Activated naive CD4-positive, alpha-beta T cell treated with anti-CD3 and anti-CD28 coated beads, Interleukin-2, amount 50 U/mL, for 24 hours (primary cell): ENCODE measurements at regions not wholly inside any gene's neighbourhood (a gene's known extent, or its start where the extent isn't known, plus 50 kb on each side); places are given as distances from the start of the nearest gene placed in this dataset.

ENCODE experiments used
- H3K27ac Mint-ChIP-seq: one replicate; pipeline ENCODE4 v1.8.0; 2021; ENCODE audit warnings: mild to moderate bottlenecking, mixed read lengths
- H3K27me3 Mint-ChIP-seq: one replicate; pipeline ENCODE4 v1.8.0; 2021; ENCODE audit warnings: mixed read lengths
- H3K36me3 Mint-ChIP-seq: one replicate; pipeline ENCODE4 v1.8.0; 2021; ENCODE audit warnings: mixed read lengths
- H3K4me1 Mint-ChIP-seq: one replicate; pipeline ENCODE4 v1.8.0; 2021; ENCODE audit warnings: mixed read lengths
- H3K4me3 Mint-ChIP-seq: one replicate; pipeline ENCODE4 v1.8.0; 2021; ENCODE audit warnings: mild to moderate bottlenecking, mixed read lengths
- H3K9me3 Mint-ChIP-seq: one replicate; pipeline ENCODE4 v1.8.0; 2021; ENCODE audit warnings: mixed read lengths

GRCh38 chr20:23286346-23286745, 64.2 kb upstream of the NXT1 start:
- no peaks in the 10 kb centered on the region for H3K9me3 Mint-ChIP-seq
- H3K4me1 Mint-ChIP-seq = no peaks in the 10 kb centered on the region
- no peak overlapping the region for H3K4me3 Mint-ChIP-seq
- H3K36me3 Mint-ChIP-seq = no peaks in the 10 kb centered on the region
- H3K27me3 Mint-ChIP-seq = peaks cover 8% of the 10 kb centered on the region
- no peak overlapping the region for H3K27ac Mint-ChIP-seq

GRCh38 chr20:23285536-23285935, 65.1 kb upstream of the NXT1 start:
- no peak overlapping the region for H3K27ac Mint-ChIP-seq
- H3K27me3 Mint-ChIP-seq = peaks cover 8% of the 10 kb centered on the region
- no peaks in the 10 kb centered on the region for H3K9me3 Mint-ChIP-seq
- H3K4me3 Mint-ChIP-seq = no peak overlapping the region
- H3K36me3 Mint-ChIP-seq = no peaks in the 10 kb centered on the region
- H3K4me1 Mint-ChIP-seq = no peaks in the 10 kb centered on the region

DNA sequence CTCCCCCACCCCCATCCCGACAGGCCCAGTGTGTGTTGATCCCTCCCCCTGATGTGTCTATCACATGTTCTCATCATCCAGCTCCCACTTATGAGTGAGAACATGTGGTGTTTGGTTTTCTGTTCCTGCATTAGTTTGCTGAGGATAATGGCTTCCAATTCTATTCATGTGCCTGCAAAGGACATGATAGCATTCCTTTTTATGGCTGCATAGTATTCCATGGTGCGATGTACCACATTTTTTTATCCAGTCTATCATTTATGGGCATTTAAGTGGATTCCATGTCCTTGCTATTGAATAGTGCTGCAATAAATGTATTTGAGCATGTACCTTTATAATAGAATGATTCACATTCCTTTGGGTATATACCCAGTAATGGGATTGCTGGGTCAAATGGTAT, 66.6 kb upstream of the NXT1 start:
- Mint-ChIP-seq H3K27me3 (peaks cover 7% of the 10 kb centered on the region), H3K36me3 (no peaks in the 10 kb centered on the region), H3K4me3 (no peak overlapping the region), H3K4me1 (no peaks in the 10 kb centered on the region), H3K27ac (no peak overlapping the region), H3K9me3 (no peaks in the 10 kb centered on the region)

- Mint-ChIP-seq H3K27ac (no peak overlapping the region), H3K27me3 (peaks cover 7% of the 10 kb centered on the region), H3K4me1 (no peaks in the 10 kb centered on the region), H3K36me3 (no peaks in the 10 kb centered on the region), H3K4me3 (no peak overlapping the region), H3K9me3 (no peaks in the 10 kb centered on the region)
These were observed 67.3 kb upstream of the NXT1 start for GRCh38 chr20:23283096-23283850.

DNA sequence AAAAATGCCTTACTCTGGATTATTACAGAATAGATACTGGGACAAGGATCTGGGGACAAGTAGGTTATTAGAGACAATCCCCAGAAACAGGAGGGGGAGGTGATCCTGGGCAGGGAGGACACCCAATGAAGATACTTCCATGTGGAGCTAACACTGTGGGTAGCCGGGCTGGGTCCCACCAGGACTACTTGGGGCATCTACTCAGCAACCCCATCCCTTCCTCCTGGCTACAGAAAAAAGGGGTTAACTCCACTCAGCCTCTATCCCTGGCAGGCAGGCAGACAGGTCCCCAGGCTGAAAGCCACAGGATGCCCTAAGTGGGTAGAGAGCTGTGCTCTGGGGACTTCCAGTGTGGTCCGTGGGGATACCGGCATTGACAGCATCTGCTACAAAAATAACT, 68.0 kb upstream of the NXT1 start:
- H3K27me3 Mint-ChIP-seq = peaks cover 7% of the 10 kb centered on the region
- no peaks in the 10 kb centered on the region for H3K36me3 Mint-ChIP-seq
- no peak overlapping the region for H3K27ac Mint-ChIP-seq
- H3K4me3 Mint-ChIP-seq = no peak overlapping the region
- no peaks in the 10 kb centered on the region for H3K9me3 Mint-ChIP-seq
- H3K4me1 Mint-ChIP-seq = no peaks in the 10 kb centered on the region

DNA sequence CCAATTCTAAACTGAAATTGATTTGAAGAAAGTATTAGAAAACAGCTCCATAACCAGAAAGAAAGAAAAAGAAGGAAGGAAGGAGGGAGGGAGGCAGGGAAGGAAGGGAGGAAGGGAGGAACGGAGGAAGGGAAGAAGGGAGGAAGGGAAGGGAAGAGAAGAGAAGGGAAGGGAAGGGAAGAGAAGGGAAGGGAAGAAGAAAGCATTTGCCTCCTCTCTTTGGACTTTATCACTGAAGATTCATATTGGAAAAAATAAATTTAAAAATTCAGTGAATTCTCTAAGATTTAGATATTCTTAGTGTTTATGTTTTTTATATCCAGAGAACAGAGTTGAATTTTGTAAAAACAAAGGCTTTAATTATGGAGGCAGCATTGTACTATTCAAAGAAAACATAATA, 68.5 kb upstream of the NXT1 start:
- no peaks in the 10 kb centered on the region for H3K36me3 Mint-ChIP-seq
- no peaks in the 10 kb centered on the region for H3K9me3 Mint-ChIP-seq
- peaks cover 7% of the 10 kb centered on the region for H3K27me3 Mint-ChIP-seq
- no peaks in the 10 kb centered on the region for H3K4me1 Mint-ChIP-seq
- no peak overlapping the region for H3K4me3 Mint-ChIP-seq
- no peak overlapping the region for H3K27ac Mint-ChIP-seq

GRCh38 chr20:23279836-23280235, 70.8 kb upstream of the NXT1 start:
- H3K27me3 Mint-ChIP-seq = peaks cover 1% of the 10 kb centered on the region
- H3K4me1 Mint-ChIP-seq = no peaks in the 10 kb centered on the region
- H3K9me3 Mint-ChIP-seq = no peaks in the 10 kb centered on the region
- H3K27ac Mint-ChIP-seq = no peak overlapping the region
- H3K4me3 Mint-ChIP-seq = no peak overlapping the region
- no peaks in the 10 kb centered on the region for H3K36me3 Mint-ChIP-seq

DNA sequence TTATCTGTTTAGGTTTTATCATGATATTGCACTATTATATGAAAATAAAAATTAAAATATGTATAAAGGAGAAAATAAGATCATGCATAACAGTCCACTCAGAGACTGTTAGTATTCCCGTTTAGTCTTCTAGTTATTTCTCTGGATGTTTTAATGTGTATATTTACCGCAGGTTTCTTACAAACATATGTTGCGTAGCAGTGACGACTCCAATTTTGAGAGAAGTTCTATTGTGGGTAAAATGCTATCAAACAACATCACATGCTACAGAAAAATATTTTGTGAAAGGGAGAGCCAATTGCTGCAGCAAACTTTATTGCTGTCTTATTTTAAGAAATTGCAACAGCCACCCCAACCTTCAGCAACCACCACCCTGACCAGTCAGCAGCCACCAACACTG, 72.4 kb upstream of the NXT1 start:
- Mint-ChIP-seq H3K9me3 (no peaks in the 10 kb centered on the region), H3K36me3 (no peaks in the 10 kb centered on the region), H3K27ac (no peak overlapping the region), H3K4me1 (no peaks in the 10 kb centered on the region), H3K27me3 (no peaks in the 10 kb centered on the region), H3K4me3 (no peak overlapping the region)

DNA sequence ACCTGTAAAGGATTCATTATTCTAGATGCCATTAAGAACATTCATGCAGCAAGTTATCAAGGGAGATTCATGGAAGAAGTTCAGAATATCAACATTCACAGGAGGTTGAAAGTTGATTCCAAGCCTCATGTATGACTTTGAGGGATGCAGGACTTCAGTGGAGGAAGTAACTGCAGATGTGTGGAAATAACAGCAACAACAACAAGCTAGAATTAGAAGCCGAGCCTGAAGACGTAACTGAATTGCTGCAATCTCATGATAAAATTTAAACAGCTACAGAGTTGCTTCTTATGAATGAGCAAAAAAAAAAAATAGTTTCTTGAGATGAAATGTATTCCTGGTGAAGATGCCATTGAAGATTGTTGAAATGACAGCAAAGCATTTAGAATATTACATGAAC, 73.3 kb upstream of the NXT1 start:
- no peaks in the 10 kb centered on the region for H3K9me3 Mint-ChIP-seq
- no peaks in the 10 kb centered on the region for H3K27me3 Mint-ChIP-seq
- no peak overlapping the region for H3K27ac Mint-ChIP-seq
- H3K36me3 Mint-ChIP-seq = no peaks in the 10 kb centered on the region
- H3K4me3 Mint-ChIP-seq = no peak overlapping the region
- H3K4me1 Mint-ChIP-seq = no peaks in the 10 kb centered on the region

- Mint-ChIP-seq H3K27ac (no peak overlapping the region), H3K36me3 (no peaks in the 10 kb centered on the region), H3K4me3 (no peak overlapping the region), H3K27me3 (no peaks in the 10 kb centered on the region), H3K4me1 (no peaks in the 10 kb centered on the region), H3K9me3 (peaks cover 9% of the 10 kb centered on the region)
These were observed 76.8 kb upstream of the NXT1 start for GRCh38 chr20:23273776-23274175.

GRCh38 chr20:23272176-23273029, 78.2 kb upstream of the NXT1 start:
- no peak overlapping the region for H3K4me3 Mint-ChIP-seq
- no peaks in the 10 kb centered on the region for H3K36me3 Mint-ChIP-seq
- no peak overlapping the region for H3K27ac Mint-ChIP-seq

GRCh38 chr20:23270382-23270911, 80.1 kb upstream of the NXT1 start:
- Mint-ChIP-seq H3K4me3 (no peak overlapping the region), H3K4me1 (no peaks in the 10 kb centered on the region), H3K27me3 (no peaks in the 10 kb centered on the region), H3K27ac (no peak overlapping the region), H3K9me3 (peaks cover 9% of the 10 kb centered on the region), H3K36me3 (no peaks in the 10 kb centered on the region)

More at GRCh38 chr20:23272176-23273029, 78.2 kb upstream of the NXT1 start:
- no peaks in the 10 kb centered on the region for H3K4me1 Mint-ChIP-seq
- H3K27me3 Mint-ChIP-seq = no peaks in the 10 kb centered on the region
- H3K9me3 Mint-ChIP-seq = peaks cover 9% of the 10 kb centered on the region

- Mint-ChIP-seq H3K27ac (no peak overlapping the region), H3K27me3 (no peaks in the 10 kb centered on the region), H3K36me3 (no peaks in the 10 kb centered on the region), H3K4me3 (no peak overlapping the region), H3K9me3 (peaks cover 9% of the 10 kb centered on the region), H3K4me1 (no peaks in the 10 kb centered on the region)
These were observed 80.6 kb upstream of the NXT1 start for GRCh38 chr20:23269954-23270353.

DNA sequence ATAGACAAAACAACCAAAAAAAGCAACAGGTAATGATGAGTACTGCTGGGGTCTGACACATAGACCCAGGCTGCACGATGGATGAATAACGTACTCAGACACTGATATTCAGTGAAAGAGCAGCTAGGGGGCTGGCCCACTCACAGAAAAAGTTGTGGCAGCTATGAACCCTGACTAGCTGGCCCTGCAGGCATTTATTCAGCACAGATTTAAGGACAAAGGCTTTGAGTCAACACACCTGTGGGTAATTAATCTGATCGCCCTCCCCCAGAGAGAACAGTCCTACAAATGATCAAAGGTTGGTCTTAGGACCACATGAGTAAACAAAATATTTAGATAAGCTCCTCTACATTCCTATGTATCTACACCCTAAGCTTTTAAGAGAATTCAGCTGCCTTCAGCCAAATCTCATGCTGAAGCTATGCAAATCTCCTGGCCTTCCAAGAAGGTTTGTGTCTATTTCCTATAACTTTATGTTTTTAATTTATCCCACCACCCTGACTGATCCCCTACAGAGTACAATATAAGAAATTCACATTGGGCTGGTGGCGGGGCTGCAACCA, 81.7 kb upstream of the NXT1 start:
- Mint-ChIP-seq H3K36me3 (no peaks in the 10 kb centered on the region), H3K9me3 (peaks cover 9% of the 10 kb centered on the region), H3K4me1 (no peaks in the 10 kb centered on the region), H3K4me3 (no peak overlapping the region), H3K27ac (no peak overlapping the region), H3K27me3 (no peaks in the 10 kb centered on the region)

- peaks cover 9% of the 10 kb centered on the region for H3K9me3 Mint-ChIP-seq
- H3K27ac Mint-ChIP-seq = no peak overlapping the region
- no peak overlapping the region for H3K4me3 Mint-ChIP-seq
- H3K36me3 Mint-ChIP-seq = no peaks in the 10 kb centered on the region
- no peaks in the 10 kb centered on the region for H3K4me1 Mint-ChIP-seq
- H3K27me3 Mint-ChIP-seq = no peaks in the 10 kb centered on the region
These were observed 82.7 kb upstream of the NXT1 start for GRCh38 chr20:23267909-23268308.
